ENCODE measurements at regions not wholly inside any gene's neighbourhood (a gene's known extent, or its start where the extent isn't known, plus 50 kb on each side); places are given as distances from the start of the nearest gene placed in this dataset.
"Not testable (repeated sequence)": the region's sequence is repeated elsewhere in the genome, so short reads cannot be mapped to it uniquely, and the experiment has no call there.

GRCh38 chr7:106554623-106555022 is 106.3 kb downstream of the CCDC71L start:
- not testable (repeated sequence) for TF ChIP-seq CTCF, POLR2A (IDR thresholded peaks at IDR 0.05)
